ENCODE measurements at regions not wholly inside any gene's neighbourhood (a gene's known extent, or its start where the extent isn't known, plus 50 kb on each side); places are given as distances from the start of the nearest gene placed in this dataset.

DNA sequence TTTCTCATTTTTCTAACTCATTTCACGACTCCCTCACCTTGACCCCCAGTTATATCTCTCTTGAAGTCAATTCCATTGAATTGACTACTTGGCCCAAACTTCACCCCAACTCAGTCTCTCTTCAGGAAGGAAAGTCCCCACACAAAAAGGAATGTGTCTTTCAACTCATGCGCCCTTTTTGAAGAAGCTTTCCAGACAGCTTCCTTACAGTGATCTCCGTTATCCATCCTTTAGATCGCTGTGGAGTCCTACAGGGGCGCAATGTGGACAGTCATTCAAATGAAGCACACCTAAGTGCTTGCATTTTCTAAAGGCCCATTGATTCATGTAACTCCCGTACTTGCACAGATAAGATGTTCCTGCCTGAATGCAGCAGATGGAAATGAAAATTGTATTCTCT is 101.1 kb upstream of the VPREB1 start:
- H3K27me3 ChIP-seq (ENCODE audit: control insufficient read depth, insufficient read depth, low read length) = peaks cover 73% of the 10 kb centered on the region
- H3K36me3 ChIP-seq (replicated peaks; ENCODE audit: control insufficient read depth, insufficient read depth, low read length) = no peaks in the 10 kb centered on the region
- DNase-seq = no peak
- no peak overlapping the region for H3K4me3 ChIP-seq (ENCODE audit: insufficient read depth, low read depth, low read length)

GRCh38 chr22:22142661-22143060 is 101.9 kb upstream of the VPREB1 start:
- Histone ChIP-seq H3K4me3 (ENCODE audit: insufficient read depth, low read depth, low read length) (no peak overlapping the region), H3K27me3 (ENCODE audit: control insufficient read depth, insufficient read depth, low read length) (peaks cover 73% of the 10 kb centered on the region), H3K36me3 (replicated peaks; ENCODE audit: control insufficient read depth, insufficient read depth, low read length) (no peaks in the 10 kb centered on the region)
- DNase-seq = no peak

DNA sequence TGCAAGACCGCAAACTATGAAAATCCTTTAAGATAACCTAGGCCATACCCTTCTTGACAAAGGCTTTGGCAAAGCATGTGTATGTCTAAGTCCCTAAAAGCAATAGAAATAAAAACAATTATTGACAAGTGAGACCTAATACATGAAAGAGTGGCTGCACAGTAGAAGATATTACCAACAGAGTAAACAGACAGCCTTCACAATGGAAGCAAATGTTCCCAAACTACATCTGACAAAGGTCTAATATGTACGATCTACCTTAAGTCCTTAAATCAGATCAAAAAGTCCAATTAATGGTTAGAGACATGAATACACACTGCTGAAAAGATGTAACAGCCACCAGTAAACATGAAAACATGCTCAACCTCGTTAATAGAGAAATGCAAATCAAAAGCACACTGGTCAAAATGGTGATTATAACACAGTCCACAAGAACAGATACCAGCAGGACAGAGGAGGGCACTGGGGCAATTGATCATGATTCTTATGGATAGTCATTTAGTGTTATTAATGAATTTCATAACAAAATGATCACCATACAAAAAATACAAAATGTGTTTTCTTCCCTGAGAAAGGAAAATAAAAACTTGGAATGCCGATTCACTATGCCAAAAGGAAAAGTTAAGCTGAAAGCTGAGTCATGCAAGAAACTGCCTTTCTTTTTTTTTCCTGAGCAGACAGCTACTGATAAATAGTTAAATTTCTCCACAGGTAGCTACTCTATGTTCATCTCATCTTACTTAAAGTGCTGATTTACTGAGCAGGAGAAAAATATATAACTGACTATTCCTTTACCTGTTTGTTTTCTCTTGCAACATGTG is 102.6 kb upstream of the VPREB1 start:
- H3K4me3 ChIP-seq (ENCODE audit: insufficient read depth, low read depth, low read length) = no peak overlapping the region
- H3K36me3 ChIP-seq (replicated peaks; ENCODE audit: control insufficient read depth, insufficient read depth, low read length) = no peaks in the 10 kb centered on the region
- DNase-seq = no peak
- peaks cover 71% of the 10 kb centered on the region for H3K27me3 ChIP-seq (ENCODE audit: control insufficient read depth, insufficient read depth, low read length)

GRCh38 chr22:22141031-22141430 is 103.6 kb upstream of the VPREB1 start:
- H3K27me3 ChIP-seq (ENCODE audit: control insufficient read depth, insufficient read depth, low read length) = peaks cover 66% of the 10 kb centered on the region

DNA sequence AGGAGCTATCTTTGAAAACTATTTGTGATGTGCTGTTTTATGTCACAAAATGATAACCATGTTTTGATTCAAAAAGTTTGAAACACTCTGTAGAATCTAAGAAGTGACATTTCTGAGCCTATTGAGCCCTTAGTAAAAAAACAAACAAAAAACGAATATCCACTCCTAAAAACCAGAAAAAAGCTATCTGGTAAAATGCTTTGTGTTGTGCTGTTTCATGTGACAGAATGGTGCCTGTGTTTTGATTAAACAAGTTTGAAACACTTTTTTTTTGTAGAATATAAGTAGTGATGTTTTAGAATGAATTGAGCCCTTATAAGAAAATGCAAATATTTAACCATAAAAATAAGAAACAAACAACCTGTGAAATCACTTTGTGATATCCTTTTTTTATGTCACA is 105.2 kb upstream of the VPREB1 start:
- Histone ChIP-seq H3K36me3 (replicated peaks; ENCODE audit: control insufficient read depth, insufficient read depth, low read length) (no peaks in the 10 kb centered on the region), H3K4me3 (ENCODE audit: insufficient read depth, low read depth, low read length) (no peak overlapping the region), H3K27me3 (ENCODE audit: control insufficient read depth, insufficient read depth, low read length) (peaks cover 60% of the 10 kb centered on the region)
- no peak for DNase-seq

More at GRCh38 chr22:22141031-22141430, 103.6 kb upstream of the VPREB1 start:
- Histone ChIP-seq H3K4me3 (ENCODE audit: insufficient read depth, low read depth, low read length) (no peak overlapping the region), H3K36me3 (replicated peaks; ENCODE audit: control insufficient read depth, insufficient read depth, low read length) (no peaks in the 10 kb centered on the region)
- no peak for DNase-seq

- Histone ChIP-seq H3K27me3 (ENCODE audit: control insufficient read depth, insufficient read depth, low read length) (peaks cover 56% of the 10 kb centered on the region), H3K4me3 (ENCODE audit: insufficient read depth, low read depth, low read length) (no peak overlapping the region), H3K36me3 (replicated peaks; ENCODE audit: control insufficient read depth, insufficient read depth, low read length) (no peaks in the 10 kb centered on the region)
- no peak for DNase-seq
Observed at GRCh38 chr22:22138915-22139314, 105.7 kb upstream of the VPREB1 start.

- H3K4me3 ChIP-seq (ENCODE audit: insufficient read depth, low read depth, low read length) = no peak overlapping the region
- DNase-seq = no peak
- H3K36me3 ChIP-seq (replicated peaks; ENCODE audit: control insufficient read depth, insufficient read depth, low read length) = no peaks in the 10 kb centered on the region
- H3K27me3 ChIP-seq (ENCODE audit: control insufficient read depth, insufficient read depth, low read length) = peaks cover 49% of the 10 kb centered on the region
Observed at GRCh38 chr22:22137891-22138290, 106.7 kb upstream of the VPREB1 start.

DNA sequence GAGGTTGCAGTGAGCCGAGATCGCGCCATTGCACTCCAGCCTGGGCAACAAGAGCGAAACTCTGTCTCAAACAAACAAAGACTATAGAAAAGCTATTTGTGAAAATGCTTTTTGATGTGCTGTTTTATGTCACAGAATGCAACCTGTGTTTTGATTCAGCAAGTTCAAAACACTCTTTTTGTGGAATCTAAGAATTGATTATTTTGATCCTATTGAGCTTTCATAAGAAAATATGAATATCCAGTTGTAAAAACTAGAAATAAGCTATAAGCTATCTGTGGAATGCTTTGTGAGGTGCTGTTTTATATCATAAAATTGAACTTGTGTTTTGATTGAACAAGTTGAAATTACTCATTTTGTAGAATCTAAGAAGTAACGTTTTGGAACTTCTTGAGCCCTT is 110.7 kb upstream of the VPREB1 start:
- no peak for DNase-seq
- Histone ChIP-seq H3K27me3 (ENCODE audit: control insufficient read depth, insufficient read depth, low read length) (peaks cover 55% of the 10 kb centered on the region), H3K4me3 (ENCODE audit: insufficient read depth, low read depth, low read length) (no peak overlapping the region), H3K36me3 (replicated peaks; ENCODE audit: control insufficient read depth, insufficient read depth, low read length) (no peaks in the 10 kb centered on the region)

DNA sequence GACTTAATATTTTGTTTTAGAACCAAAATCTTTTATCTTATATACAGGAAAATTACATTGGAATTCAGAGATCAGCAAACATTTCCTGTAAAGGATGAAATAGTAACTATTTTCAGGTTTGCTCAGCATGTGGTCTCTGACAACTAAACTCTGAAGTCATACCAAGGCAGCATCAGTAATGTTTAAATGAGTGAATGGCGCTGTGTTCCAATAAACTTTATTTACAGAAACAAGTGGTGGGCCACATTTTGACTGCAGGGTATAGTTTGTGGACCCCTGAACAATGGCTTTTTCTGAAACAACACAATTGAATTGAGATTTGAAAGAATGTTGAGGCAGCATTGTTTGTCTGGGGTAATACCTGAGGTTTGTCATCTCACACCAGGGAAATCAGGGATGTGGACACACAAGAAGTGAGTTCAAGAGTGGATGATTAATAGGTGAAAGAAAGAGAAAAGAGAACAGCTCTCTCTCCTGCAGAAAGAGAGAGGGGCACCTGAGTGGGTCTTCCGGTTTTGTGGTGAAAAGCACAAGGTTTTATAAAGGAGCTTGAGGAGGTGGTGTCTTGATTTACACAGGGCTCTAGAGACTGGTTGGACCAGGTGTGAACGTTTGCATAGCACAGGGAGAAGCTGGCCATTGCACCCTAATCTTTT is 113.5 kb upstream of the VPREB1 start:
- Histone ChIP-seq H3K27me3 (ENCODE audit: control insufficient read depth, insufficient read depth, low read length) (peaks cover 61% of the 10 kb centered on the region), H3K4me3 (ENCODE audit: insufficient read depth, low read depth, low read length) (no peak overlapping the region), H3K36me3 (replicated peaks; ENCODE audit: control insufficient read depth, insufficient read depth, low read length) (no peaks in the 10 kb centered on the region)
- no peak for DNase-seq

- no peaks in the 10 kb centered on the region for H3K36me3 ChIP-seq (replicated peaks; ENCODE audit: control insufficient read depth, insufficient read depth, low read length)
- no peak overlapping the region for H3K4me3 ChIP-seq (ENCODE audit: insufficient read depth, low read depth, low read length)
- DNase-seq = no peak
- peaks cover 70% of the 10 kb centered on the region for H3K27me3 ChIP-seq (ENCODE audit: control insufficient read depth, insufficient read depth, low read length)
Observed at GRCh38 chr22:22129387-22129786, 115.2 kb upstream of the VPREB1 start.

DNA sequence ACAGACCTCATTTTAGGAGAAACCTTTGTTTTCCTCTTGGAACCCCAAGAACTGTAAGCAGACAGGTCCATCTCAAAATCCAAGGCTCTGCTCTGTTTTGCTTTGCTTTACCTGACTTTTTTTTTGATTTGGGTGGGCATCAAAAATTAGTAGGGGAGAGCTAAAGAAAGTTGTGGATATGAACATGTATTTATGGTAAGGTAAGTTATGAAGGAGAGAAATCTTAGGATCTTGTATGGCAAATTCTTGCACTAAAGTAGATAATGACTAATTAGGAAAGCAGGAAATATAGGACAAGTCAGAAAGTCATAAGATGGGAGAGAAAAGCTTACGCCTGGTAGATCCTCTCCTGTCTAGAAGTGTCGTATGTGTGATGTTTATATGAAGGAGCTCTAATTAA is 116.1 kb upstream of the VPREB1 start:
- peaks cover 76% of the 10 kb centered on the region for H3K27me3 ChIP-seq (ENCODE audit: control insufficient read depth, insufficient read depth, low read length)
- no peaks in the 10 kb centered on the region for H3K36me3 ChIP-seq (replicated peaks; ENCODE audit: control insufficient read depth, insufficient read depth, low read length)
- DNase-seq = no peak
- H3K4me3 ChIP-seq (ENCODE audit: insufficient read depth, low read depth, low read length) = no peak overlapping the region

DNA sequence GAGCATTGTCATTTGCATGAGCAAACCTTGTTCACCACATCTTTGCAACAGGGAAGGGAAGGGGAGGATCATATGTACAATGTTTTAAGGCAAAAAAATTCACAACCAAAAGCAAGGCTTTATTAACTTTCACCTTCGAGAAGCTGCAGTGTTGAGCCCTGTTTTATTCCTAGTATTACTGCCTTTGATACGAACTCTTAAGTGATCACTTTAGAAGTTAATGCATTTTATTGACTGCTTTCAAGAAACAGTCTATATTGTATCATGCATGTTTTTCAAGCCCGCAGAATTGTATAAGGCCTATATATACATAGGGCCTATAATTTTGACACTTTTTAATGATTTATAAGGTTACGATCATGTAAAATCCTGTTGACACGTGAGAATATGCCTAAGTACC is 117.5 kb upstream of the VPREB1 start:
- peaks cover 84% of the 10 kb centered on the region for H3K27me3 ChIP-seq (ENCODE audit: control insufficient read depth, insufficient read depth, low read length)

DNA sequence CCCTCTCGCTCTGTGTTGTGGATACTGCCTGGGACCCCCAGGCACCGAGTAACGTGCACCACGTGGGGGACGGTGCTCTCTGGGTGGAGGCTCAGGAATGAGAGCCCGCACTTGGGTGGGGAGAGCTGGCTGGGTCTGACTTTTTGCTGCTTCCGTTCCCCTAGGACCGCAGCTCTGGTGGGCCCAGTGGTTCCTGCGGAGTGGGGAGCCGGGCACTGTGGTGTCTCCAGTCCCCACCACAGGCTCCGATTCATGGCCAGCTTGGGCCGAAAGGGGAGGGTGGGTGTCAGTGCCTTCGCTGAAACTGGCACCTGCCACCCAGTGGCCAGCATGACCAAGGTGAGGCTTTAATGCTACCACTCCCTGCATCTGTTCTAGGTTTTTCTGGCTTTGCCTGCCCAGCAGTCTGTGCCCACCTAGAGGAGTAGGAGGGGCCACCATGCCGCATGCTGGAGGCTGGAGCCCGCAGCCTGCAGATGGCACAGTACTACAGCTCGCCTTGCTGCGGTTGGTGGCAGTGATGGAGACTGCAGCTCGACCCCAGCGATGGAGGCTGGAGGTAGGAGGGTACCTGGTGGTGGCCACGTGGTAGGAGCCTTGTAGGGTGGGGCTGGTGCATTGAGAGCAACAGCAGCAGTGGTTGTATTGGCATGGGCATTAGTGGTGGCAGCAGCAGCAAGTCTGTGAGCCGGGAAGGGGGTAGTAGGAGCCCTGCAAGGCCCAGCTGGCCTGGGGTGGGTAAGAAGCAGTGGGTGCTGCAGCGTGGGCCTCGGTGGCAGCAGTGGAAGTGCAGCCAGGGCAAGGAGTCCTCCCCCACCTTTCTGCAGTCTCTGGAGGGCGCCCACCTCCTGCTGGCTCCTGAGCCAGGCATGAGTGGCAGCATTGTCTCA is 118.8 kb upstream of the VPREB1 start:
- Histone ChIP-seq H3K36me3 (replicated peaks; ENCODE audit: control insufficient read depth, insufficient read depth, low read length) (no peaks in the 10 kb centered on the region), H3K4me3 (ENCODE audit: insufficient read depth, low read depth, low read length) (no peak overlapping the region), H3K27me3 (ENCODE audit: control insufficient read depth, insufficient read depth, low read length) (peaks cover 86% of the 10 kb centered on the region)
- DNase-seq = no peak

More for the DNA sequence above, 117.5 kb upstream of the VPREB1 start:
- Histone ChIP-seq H3K36me3 (replicated peaks; ENCODE audit: control insufficient read depth, insufficient read depth, low read length) (no peaks in the 10 kb centered on the region), H3K4me3 (ENCODE audit: insufficient read depth, low read depth, low read length) (no peak overlapping the region)
- DNase-seq = no peak

DNA sequence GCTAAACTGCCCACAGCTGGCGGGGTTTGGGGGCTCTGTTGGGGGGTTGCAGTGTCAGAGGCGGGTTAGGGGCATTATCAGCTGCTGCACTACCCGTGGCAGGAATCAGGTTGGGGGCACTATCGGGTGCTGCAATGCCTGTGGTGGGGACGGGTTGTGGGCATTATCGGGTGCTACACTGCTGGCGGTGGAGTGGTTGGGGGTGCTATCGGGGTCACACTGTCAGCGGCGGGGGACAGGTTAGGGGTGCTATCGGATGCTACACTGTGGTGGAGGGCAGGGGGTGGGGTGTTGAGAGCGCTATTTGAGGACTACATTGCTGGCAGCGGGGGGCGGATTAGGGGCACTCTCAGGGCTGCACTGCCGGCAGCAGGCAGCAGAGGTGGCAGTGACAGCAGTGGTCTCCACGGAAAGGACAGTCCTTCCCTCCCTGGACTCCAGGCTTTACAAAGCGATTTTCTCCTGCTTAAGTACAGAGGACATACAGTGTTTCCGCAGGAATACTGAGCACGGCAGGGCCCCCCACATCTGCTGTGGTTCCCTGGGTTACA is 119.5 kb upstream of the VPREB1 start:
- Histone ChIP-seq H3K27me3 (ENCODE audit: control insufficient read depth, insufficient read depth, low read length) (peaks cover 86% of the 10 kb centered on the region), H3K4me3 (ENCODE audit: insufficient read depth, low read depth, low read length) (no peak overlapping the region)
- DNase-seq = peak; percentile 38

More for the DNA sequence above, 119.5 kb upstream of the VPREB1 start:
- H3K36me3 ChIP-seq (replicated peaks; ENCODE audit: control insufficient read depth, insufficient read depth, low read length) = no peaks in the 10 kb centered on the region
